NCI-H2171 (cell line): ENCODE measurements at regions not wholly inside any gene's neighbourhood (a gene's known extent, or its start where the extent isn't known, plus 50 kb on each side); places are given as distances from the start of the nearest gene placed in this dataset.

Experiments used
- DNase-seq: peaks from one replicate; lab custom pipeline; 2025; lab: John Stamatoyannopoulos, UW

- DNase-seq, result no peak
These were observed 158.2 kb downstream of the TDRD15 start for GRCh38 chr2:21281791-21282514.

GRCh38 chr2:21282515-21282898 lies 158.7 kb downstream of the TDRD15 start:
- DNase-seq, result no peak

- no peak for DNase-seq
These were observed 164.5 kb downstream of the TDRD15 start for GRCh38 chr2:21288299-21288698.

GRCh38 chr2:21288739-21289520 lies 165.2 kb downstream of the TDRD15 start:
- DNase-seq, result no peak

GRCh38 chr2:21289551-21289950 lies 165.8 kb downstream of the TDRD15 start:
- no peak for DNase-seq

GRCh38 chr2:21289989-21290388 lies 166.2 kb downstream of the TDRD15 start:
- DNase-seq, result no peak

GRCh38 chr2:21291426-21291825 lies 167.7 kb downstream of the TDRD15 start:
- no peak for DNase-seq

GRCh38 chr2:21294446-21294845 lies 170.7 kb downstream of the TDRD15 start:
- DNase-seq, result no peak

- no peak for DNase-seq
These were observed 175.6 kb downstream of the TDRD15 start for GRCh38 chr2:21299411-21299810.

- DNase-seq, result no peak
These were observed 178.2 kb downstream of the TDRD15 start for GRCh38 chr2:21301871-21302455.

- no peak for DNase-seq
These were observed 180.1 kb downstream of the TDRD15 start for GRCh38 chr2:21303876-21304275.

- DNase-seq, result no peak
These were observed 181.8 kb downstream of the TDRD15 start for GRCh38 chr2:21305581-21305980.

- no peak for DNase-seq
These were observed 182.5 kb downstream of the TDRD15 start for GRCh38 chr2:21306235-21306634.

- DNase-seq, result no peak
These were observed 183.3 kb downstream of the TDRD15 start for GRCh38 chr2:21307037-21307436.

- no peak for DNase-seq
These were observed 186.7 kb downstream of the TDRD15 start for GRCh38 chr2:21310493-21310892.

GRCh38 chr2:21314322-21314835 lies 190.6 kb downstream of the TDRD15 start:
- no peak for DNase-seq

- DNase-seq, result no peak
These were observed 193.4 kb downstream of the TDRD15 start for GRCh38 chr2:21317131-21317530.

- DNase-seq, result no peak
These were observed 194.5 kb downstream of the TDRD15 start for GRCh38 chr2:21318263-21318662.

- DNase-seq, result no peak
These were observed 202.4 kb downstream of the TDRD15 start for GRCh38 chr2:21326152-21326551.

GRCh38 chr2:21328177-21328576 lies 204.4 kb downstream of the TDRD15 start:
- no peak for DNase-seq

GRCh38 chr2:21330786-21331391 lies 207.1 kb downstream of the TDRD15 start:
- DNase-seq, result no peak

GRCh38 chr2:21331625-21332370 lies 208.0 kb downstream of the TDRD15 start:
- no peak for DNase-seq
